ENCODE measurements at regions not wholly inside any gene's neighbourhood (a gene's known extent, or its start where the extent isn't known, plus 50 kb on each side); places are given as distances from the start of the nearest gene placed in this dataset.
"Not testable (repeated sequence)": the region's sequence is repeated elsewhere in the genome, so short reads cannot be mapped to it uniquely, and the experiment has no call there.

GRCh38 chrX:25442499-25442898, 426.7 kb upstream of the ARX start:
- no peak for DNase-seq (ENCODE audit: low read depth)

DNA sequence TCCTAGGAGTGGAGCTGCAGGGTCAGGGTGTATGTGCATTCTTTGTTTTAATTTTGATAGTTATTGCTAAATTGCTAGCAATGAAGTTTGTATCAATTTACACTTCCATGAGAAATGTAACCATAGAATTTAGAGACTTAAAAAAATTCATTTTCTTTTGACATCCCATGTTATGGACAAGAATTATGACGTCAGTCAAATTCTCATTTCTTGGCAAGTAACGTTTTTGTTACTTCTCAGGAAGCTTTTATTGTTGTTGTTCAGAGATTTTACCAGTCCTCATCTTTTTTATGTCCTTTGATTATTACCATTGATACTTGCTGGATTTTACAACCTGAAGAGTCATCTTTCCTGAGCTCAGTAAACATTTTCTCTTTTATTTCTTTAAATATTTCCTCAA, 417.5 kb upstream of the ARX start:
- no peak for DNase-seq (ENCODE audit: low read depth)

GRCh38 chrX:25432396-25432795, 416.6 kb upstream of the ARX start:
- no peak for DNase-seq (ENCODE audit: low read depth)

- no peak for DNase-seq (ENCODE audit: low read depth)
Measured at GRCh38 chrX:25427873-25428555, 412.2 kb upstream of the ARX start.

- DNase-seq (ENCODE audit: low read depth) = not testable (repeated sequence)
Measured at GRCh38 chrX:25404163-25404562, 388.4 kb upstream of the ARX start.

DNA sequence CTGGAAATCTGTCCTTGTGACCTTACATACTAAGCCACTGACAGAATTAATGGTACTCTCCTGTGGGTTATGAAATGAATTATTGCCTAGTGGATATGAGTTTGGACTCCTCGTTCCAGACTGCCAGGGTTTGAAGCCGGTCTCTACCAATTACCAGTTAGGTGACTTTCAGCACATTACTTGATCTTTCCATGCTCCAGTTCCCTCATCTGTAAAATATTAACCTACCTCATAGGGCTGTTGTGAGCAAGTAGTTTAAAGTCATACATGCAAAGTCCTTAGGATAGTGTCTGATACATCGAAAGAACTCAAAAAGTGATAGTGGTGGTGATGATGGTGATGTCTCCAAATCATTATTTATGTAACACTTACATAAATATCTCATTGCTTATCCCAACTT, 373.5 kb upstream of the ARX start:
- DNase-seq (ENCODE audit: low read depth) = no peak

GRCh38 chrX:25383196-25383595, 367.4 kb upstream of the ARX start:
- DNase-seq (ENCODE audit: low read depth) = no peak

DNA sequence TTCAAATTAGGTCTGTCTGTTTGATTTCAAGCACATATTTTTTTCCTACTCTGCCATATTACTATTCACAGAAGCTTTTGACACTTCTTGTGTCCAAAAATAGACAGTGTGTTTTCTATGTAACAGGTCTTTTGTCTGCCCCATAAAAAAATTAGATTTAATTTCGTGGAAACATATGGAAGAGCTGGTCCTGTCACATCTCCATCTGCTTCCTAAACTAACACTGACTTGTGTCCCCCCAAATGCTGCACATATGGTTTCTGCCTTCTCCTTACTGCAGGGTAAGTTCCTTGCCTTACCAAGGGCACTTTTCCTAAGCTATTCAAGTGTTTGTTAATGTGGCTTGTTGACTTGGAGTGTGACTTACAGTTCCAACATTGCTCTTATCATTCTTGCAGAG, 340.7 kb upstream of the ARX start:
- DNase-seq (ENCODE audit: low read depth) = no peak

DNA sequence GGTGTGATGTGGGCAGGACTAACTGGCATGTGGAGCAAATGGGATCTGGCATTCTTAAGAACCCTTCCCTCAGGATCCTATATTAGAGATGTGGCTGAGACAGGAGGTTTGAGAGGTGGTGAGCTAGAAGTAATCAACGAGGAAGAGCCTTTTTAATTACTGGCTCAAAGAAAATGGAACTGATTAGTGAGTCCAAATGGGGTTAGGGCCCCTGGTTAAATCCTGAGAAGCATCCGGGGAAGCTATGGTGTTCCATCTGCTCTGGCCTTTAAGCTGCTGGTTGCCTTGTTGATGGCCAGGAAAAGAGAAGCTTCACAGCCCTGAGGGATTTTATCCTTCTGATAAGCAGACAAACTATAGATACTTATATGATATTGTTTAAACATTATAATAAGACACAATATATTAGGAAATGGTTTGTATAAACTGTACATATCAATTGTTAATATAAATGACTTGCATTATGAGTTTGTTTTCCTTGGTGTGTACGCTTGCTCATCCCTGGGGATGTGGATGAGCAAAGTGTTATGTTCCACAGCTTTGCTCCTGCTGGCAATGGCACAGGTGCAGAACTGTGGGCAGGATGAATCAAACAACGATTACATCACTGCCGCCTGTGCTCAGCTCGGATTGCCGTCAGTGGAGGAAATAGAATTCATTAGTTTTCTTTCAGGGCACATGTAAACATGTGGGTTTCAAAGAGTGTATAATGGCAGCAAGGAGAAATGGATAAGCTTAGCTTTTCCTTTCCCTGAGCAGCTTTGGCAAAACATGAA, 328.6 kb upstream of the ARX start:
- no peak for DNase-seq (ENCODE audit: low read depth)

GRCh38 chrX:25343060-25343459, 327.3 kb upstream of the ARX start:
- DNase-seq (ENCODE audit: low read depth) = no peak

GRCh38 chrX:25337841-25338240, 322.1 kb upstream of the ARX start:
- DNase-seq (ENCODE audit: low read depth) = no peak

DNA sequence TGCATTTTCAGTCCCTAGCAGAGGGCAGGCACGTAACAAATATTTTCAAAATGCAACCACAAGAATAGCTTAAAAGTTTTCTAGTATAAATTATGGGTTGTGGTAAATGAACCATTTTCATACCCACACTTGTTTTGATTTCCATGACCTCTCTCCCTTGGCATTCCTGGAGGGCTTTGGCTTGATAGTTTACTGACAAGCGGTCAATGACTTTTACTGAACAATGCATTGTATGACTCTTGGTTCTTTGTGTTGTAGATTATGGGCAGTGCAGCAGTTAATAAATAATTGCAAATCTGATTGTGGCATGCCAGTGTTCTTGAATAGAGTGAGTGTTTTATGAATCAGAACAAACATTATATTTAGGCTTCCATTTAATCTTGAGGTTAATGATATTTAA, 285.2 kb upstream of the ARX start:
- DNase-seq (ENCODE audit: low read depth) = no peak

DNA sequence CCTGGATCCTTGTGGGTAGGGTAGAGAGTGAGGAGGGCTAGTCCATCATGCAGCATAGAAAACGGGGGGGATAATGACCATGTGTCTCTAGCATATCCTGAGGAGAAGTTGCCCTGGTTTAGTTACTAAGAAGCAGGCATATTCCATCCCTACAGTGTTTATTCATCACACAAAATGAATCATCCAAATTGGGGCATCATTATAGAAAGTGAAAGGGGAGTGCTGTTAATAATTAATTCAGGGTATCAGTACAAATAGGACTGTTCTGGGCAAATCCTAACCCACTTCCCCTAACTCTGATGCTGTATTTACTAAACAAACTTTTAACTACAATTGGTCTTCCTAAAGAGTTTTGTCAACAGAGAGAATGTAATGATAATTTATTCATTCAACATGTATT, 281.1 kb upstream of the ARX start:
- no peak for DNase-seq (ENCODE audit: low read depth)

- no peak for DNase-seq (ENCODE audit: low read depth)
Measured at GRCh38 chrX:25295466-25295865, 279.7 kb upstream of the ARX start.

- DNase-seq (ENCODE audit: low read depth) = no peak
Measured at GRCh38 chrX:25290132-25290531, 274.4 kb upstream of the ARX start.

GRCh38 chrX:25288676-25289075, 272.9 kb upstream of the ARX start:
- DNase-seq (ENCODE audit: low read depth) = no peak

DNA sequence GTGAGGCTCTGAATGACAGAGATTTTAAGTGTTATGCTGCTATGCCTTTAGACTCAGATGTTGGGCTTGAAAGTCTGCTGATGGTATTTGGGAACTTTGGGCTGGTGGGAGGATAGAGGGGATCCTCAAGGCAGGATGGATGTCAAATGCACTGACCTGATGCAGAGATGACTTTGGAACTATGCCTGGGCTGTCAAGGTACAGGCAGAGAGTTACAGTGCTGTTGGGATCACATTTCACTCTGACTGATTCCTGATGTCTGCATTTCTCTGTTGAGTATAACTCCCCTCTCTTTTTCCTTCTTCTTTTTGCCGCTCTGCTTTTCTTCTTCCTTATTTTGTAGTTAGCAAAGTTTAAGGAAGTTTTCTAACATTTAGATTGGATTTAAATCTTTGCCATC, 271.8 kb upstream of the ARX start:
- no peak for DNase-seq (ENCODE audit: low read depth)

DNA sequence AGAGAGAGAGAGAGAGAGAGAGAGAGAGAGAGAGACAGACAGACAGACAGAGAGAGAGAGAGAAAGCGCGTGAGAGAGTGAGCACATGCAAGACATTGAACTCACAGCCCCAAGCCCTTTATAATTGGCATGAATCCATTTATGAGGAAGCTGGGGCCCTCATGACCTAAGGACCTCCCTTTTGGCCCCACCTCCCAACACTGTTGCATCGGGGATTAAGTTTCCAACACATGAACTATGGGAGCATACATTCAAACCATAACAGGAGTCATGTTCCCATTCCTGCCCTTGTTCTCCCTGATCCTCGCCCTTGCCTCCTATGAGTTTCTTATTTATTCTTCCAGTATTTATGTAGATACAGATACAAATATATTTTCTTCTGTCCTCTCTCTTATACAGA, 269.8 kb upstream of the ARX start:
- no peak for DNase-seq (ENCODE audit: low read depth)

DNA sequence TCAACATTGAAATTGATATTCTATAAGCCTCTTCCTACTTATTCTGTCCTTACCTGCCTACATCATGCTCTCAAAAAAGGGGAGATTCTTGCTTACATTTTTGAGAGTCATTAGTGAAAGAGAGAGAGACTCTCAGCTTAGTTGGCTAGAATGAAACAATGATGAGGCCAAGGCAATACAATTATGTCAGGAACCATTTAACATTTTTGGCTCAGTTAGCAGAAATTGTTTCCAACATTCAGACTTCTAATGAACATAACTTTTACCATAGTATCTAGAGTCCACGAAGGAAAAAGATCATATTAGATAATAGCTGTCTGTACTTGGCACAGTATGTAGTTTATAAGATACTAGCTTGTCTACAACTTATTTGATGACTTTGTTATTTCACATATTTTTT, 263.7 kb upstream of the ARX start:
- DNase-seq (ENCODE audit: low read depth) = no peak

DNA sequence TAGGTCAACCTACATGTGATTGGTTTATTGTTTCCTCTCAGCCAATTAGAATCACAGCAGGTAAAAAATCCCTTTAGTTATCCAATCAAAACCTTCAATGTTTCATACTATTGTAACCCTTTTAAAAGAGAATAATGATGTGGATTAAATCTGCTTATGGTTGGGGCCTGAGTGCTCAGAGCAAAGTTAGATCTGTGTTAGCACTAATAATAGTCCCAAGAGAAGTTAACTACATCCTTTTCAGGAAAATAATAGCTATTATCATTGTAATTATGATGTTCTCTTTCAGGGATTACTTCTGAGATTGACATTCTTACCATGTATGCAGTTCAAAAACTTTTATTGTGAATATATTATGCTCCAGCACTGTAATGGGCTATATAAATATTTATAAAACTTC, 262.6 kb upstream of the ARX start:
- DNase-seq (ENCODE audit: low read depth) = no peak

GRCh38 chrX:25277574-25277973, 261.8 kb upstream of the ARX start:
- no peak for DNase-seq (ENCODE audit: low read depth)

DNA sequence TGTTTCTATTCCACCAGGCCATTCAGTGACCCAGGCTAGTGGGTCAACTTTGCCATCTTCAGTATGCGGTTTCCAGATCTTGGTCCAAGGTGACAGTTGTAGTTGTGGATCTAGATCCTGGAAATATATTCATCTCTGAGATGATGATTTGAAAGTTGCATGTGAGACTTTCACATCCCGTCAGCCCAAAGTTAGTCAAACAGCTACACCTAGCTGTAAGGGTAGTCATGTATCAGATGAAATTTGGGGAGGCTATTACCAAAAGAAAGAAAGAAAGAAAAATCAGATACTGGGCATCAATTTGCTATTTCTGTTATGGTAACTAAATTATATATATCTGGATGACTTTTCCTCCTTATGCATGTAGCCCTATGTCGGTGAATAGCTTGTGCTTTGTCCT, 259.4 kb upstream of the ARX start:
- no peak for DNase-seq (ENCODE audit: low read depth)

DNA sequence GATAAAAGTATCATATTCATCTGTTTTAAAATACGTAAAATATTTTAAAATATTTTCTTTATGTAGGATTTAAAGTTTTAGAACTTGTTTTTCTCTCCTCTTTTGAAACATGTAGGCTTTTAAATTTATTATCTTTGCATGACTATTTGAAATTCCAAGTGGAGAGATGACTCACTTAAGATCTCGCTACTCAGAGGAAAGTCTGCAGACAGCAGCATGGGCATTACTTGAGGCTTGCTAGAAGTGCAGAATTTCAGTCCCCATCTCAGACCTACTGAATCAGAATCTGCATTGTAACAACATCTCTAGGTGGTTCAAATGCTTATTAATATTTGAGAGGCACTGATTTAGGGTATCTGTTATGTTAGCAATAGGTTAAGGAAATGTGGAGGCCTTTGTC, 225.7 kb upstream of the ARX start:
- no peak for DNase-seq (ENCODE audit: low read depth)

GRCh38 chrX:25226151-25226550, 210.4 kb upstream of the ARX start:
- DNase-seq (ENCODE audit: low read depth) = no peak
